ENCODE measurements at regions not wholly inside any gene's neighbourhood (a gene's known extent, or its start where the extent isn't known, plus 50 kb on each side); places are given as distances from the start of the nearest gene placed in this dataset.

GRCh38 chr3:35422836-35423601 lies 216.3 kb upstream of the ARPP21 start:
- no peaks in the 10 kb centered on the region for H3K9me3 Mint-ChIP-seq
- no peak for TF ChIP-seq CTCF (conservative IDR thresholded peaks at IDR 0.05)
- H3K27ac Mint-ChIP-seq (ENCODE audit: unreplicated experiment) = no peak overlapping the region
- no peaks in the 10 kb centered on the region for H3K27me3 Mint-ChIP-seq (ENCODE audit: low read depth)
- H3K4me3 Mint-ChIP-seq = no peak overlapping the region
- no peaks in the 10 kb centered on the region for H3K4me1 Mint-ChIP-seq
- H3K36me3 Mint-ChIP-seq (ENCODE audit: low read depth) = no peaks in the 10 kb centered on the region
- no peak for DNase-seq (ENCODE audit: low read depth, low spot score)

GRCh38 chr3:35426366-35426958 lies 212.9 kb upstream of the ARPP21 start:
- H3K4me1 Mint-ChIP-seq = no peaks in the 10 kb centered on the region
- TF ChIP-seq CTCF (conservative IDR thresholded peaks at IDR 0.05) = no peak
- H3K27ac Mint-ChIP-seq (ENCODE audit: unreplicated experiment) = no peak overlapping the region
- no peaks in the 10 kb centered on the region for H3K9me3 Mint-ChIP-seq
- no peak overlapping the region for H3K4me3 Mint-ChIP-seq
- no peaks in the 10 kb centered on the region for H3K36me3 Mint-ChIP-seq (ENCODE audit: low read depth)
- H3K27me3 Mint-ChIP-seq (ENCODE audit: low read depth) = no peaks in the 10 kb centered on the region
- DNase-seq (ENCODE audit: low read depth, low spot score) = no peak

GRCh38 chr3:35437381-35437780 lies 201.9 kb upstream of the ARPP21 start:
- H3K4me3 Mint-ChIP-seq = no peak overlapping the region
- no peak for TF ChIP-seq CTCF (conservative IDR thresholded peaks at IDR 0.05)
- no peak for DNase-seq (ENCODE audit: low read depth, low spot score)
- no peaks in the 10 kb centered on the region for H3K36me3 Mint-ChIP-seq (ENCODE audit: low read depth)
- H3K27ac Mint-ChIP-seq (ENCODE audit: unreplicated experiment) = no peak overlapping the region
- H3K9me3 Mint-ChIP-seq = peaks cover 5% of the 10 kb centered on the region
- H3K27me3 Mint-ChIP-seq (ENCODE audit: low read depth) = no peaks in the 10 kb centered on the region
- no peaks in the 10 kb centered on the region for H3K4me1 Mint-ChIP-seq

- no peak overlapping the region for H3K27ac Mint-ChIP-seq (ENCODE audit: unreplicated experiment)
Measured at GRCh38 chr3:35438101-35438500, 201.2 kb upstream of the ARPP21 start.

GRCh38 chr3:35439663-35440062 lies 199.7 kb upstream of the ARPP21 start:
- Mint-ChIP-seq H3K27me3 (ENCODE audit: low read depth) (no peaks in the 10 kb centered on the region), H3K27ac (ENCODE audit: unreplicated experiment) (no peak overlapping the region), H3K9me3 (peaks cover 5% of the 10 kb centered on the region), H3K4me3 (no peak overlapping the region), H3K36me3 (ENCODE audit: low read depth) (no peaks in the 10 kb centered on the region), H3K4me1 (no peaks in the 10 kb centered on the region)
- no peak for TF ChIP-seq CTCF (conservative IDR thresholded peaks at IDR 0.05)
- no peak for DNase-seq (ENCODE audit: low read depth, low spot score)

More at GRCh38 chr3:35438101-35438500, 201.2 kb upstream of the ARPP21 start:
- Mint-ChIP-seq H3K9me3 (peaks cover 5% of the 10 kb centered on the region), H3K4me3 (no peak overlapping the region), H3K27me3 (ENCODE audit: low read depth) (no peaks in the 10 kb centered on the region), H3K36me3 (ENCODE audit: low read depth) (no peaks in the 10 kb centered on the region), H3K4me1 (no peaks in the 10 kb centered on the region)
- TF ChIP-seq CTCF (conservative IDR thresholded peaks at IDR 0.05) = no peak
- no peak for DNase-seq (ENCODE audit: low read depth, low spot score)
